IMR-90 (cell line): ENCODE measurements at regions not wholly inside any gene's neighbourhood (a gene's known extent, or its start where the extent isn't known, plus 50 kb on each side); places are given as distances from the start of the nearest gene placed in this dataset.

Experiments
- ATAC-seq: fragments of 200-7000 bp; cut with Tn5 transposase; 2 replicates; pipeline ENCODE4 v1.9.1; 2020; ENCODE audit warnings: low read depth, mild to moderate bottlenecking, moderate library complexity
- BruUV-seq: library from RNA; stranded (reverse); fragments of 400-500 nt; replicated peaks from 2 replicates; lab custom pipeline; 2021; lab: Mats Ljungman, UMichigan
- CTCF ChIA-PET: fragments of 300-600 bp; formaldehyde crosslinking; extraction: SDS; loops from one replicate; lab custom pipeline; 2021; ENCODE audit warnings: antibody characterized with exemption; lab: Yijun Ruan, JAX
- POLR2A ChIA-PET: fragments of 300-600 bp; sonication (Branson Sonifier 250); formaldehyde crosslinking; loops from one replicate; lab custom pipeline; 2022; ENCODE audit warnings: antibody characterized with exemption; ENCODE audit not compliant: unreplicated experiment; lab: Charles Lee
- DNase-seq: peaks from one replicate; pipeline ENCODE4 v3.0.0; 2013
- H2AFZ ChIP-seq: replicated peaks from 2 replicates; pipeline ENCODE3; 2013; ENCODE audit warnings: low read length, mild to moderate bottlenecking; ENCODE audit not compliant: poor library complexity
- H2AK5ac ChIP-seq: 2 replicates; pipeline ENCODE4 v1.6.1; 2013; ENCODE audit warnings: low read depth, low read length, inconsistent platforms
- H2AK9ac ChIP-seq: replicated peaks from 2 replicates; pipeline ENCODE3; 2013; ENCODE audit warnings: mild to moderate bottlenecking, low read depth, low read length, moderate library complexity; ENCODE audit not compliant: poor library complexity
- H2BK120ac ChIP-seq: 2 replicates; pipeline ENCODE4 v1.6.1; 2013; ENCODE audit warnings: low read depth, low read length, inconsistent platforms
- H2BK15ac ChIP-seq: 3 replicates; pipeline ENCODE4 v1.6.1; 2013; ENCODE audit warnings: low read depth, low read length, inconsistent platforms
- H2BK20ac ChIP-seq: 2 replicates; pipeline ENCODE4 v1.6.1; 2013; ENCODE audit warnings: low read depth, mild to moderate bottlenecking, inconsistent platforms, low read length, moderate library complexity
- H2BK5ac ChIP-seq: 2 replicates; pipeline ENCODE4 v1.6.1; 2013; ENCODE audit warnings: mild to moderate bottlenecking, low read depth, low read length, inconsistent platforms; ENCODE audit not compliant: poor library complexity, severe bottlenecking
- H3K14ac ChIP-seq: replicated peaks from 2 replicates; pipeline ENCODE4 v1.6.1; 2013; ENCODE audit warnings: low read depth, low read length, inconsistent platforms
- H3K18ac ChIP-seq: 2 replicates; pipeline ENCODE4 v1.6.1; 2013; ENCODE audit warnings: low read depth, low read length, control low read depth
- H3K23ac ChIP-seq: 2 replicates; pipeline ENCODE4 v1.6.1; 2013; ENCODE audit warnings: low read depth, low read length, inconsistent platforms
- H3K27ac ChIP-seq: 2 replicates; pipeline ENCODE4 v1.5.1; 2013; ENCODE audit warnings: mild to moderate bottlenecking, control low read depth, low read length; ENCODE audit not compliant: insufficient read depth
- H3K27me3 ChIP-seq: 2 replicates; pipeline ENCODE4 v1.6.1; 2013; ENCODE audit warnings: low read length; ENCODE audit not compliant: control insufficient read depth, insufficient read depth
- H3K36me3 ChIP-seq: 2 replicates; pipeline ENCODE4 v1.6.1; 2013; ENCODE audit warnings: low read length, mixed read lengths; ENCODE audit not compliant: control insufficient read depth, insufficient read depth
- H3K4ac ChIP-seq: 2 replicates; pipeline ENCODE4 v1.6.1; 2013; ENCODE audit warnings: low read depth, low read length, inconsistent platforms
- H3K4me1 ChIP-seq: 2 replicates; pipeline ENCODE4 v1.6.1; 2013; ENCODE audit warnings: low read length, mixed read lengths; ENCODE audit not compliant: control insufficient read depth, insufficient read depth
- H3K4me2 ChIP-seq: 2 replicates; pipeline ENCODE4 v1.6.1; 2013; ENCODE audit warnings: low read depth, mild to moderate bottlenecking, control low read depth, low read length, moderate library complexity
- H3K4me3 ChIP-seq: 2 replicates; pipeline ENCODE4 v1.5.1; 2013; ENCODE audit warnings: low read depth, mild to moderate bottlenecking, control low read depth, low read length, moderate library complexity; ENCODE audit not compliant: insufficient read depth
- H3K56ac ChIP-seq: 2 replicates; pipeline ENCODE4 v1.6.1; 2013; ENCODE audit warnings: low read length, inconsistent platforms; ENCODE audit not compliant: insufficient read depth; ENCODE audit errors: extremely low read depth
- H3K79me1 ChIP-seq, 2 experiments: 2 replicates each; pipeline ENCODE4 v1.6.1; 2013; ENCODE audit warnings: low read length in 2 of 2, inconsistent platforms in 1 of 2, low read depth in 1 of 2
- H3K9ac ChIP-seq: 2 replicates; pipeline ENCODE4 v1.6.1; 2013; ENCODE audit warnings: low read depth, low read length, control low read depth
- H3K9me1 ChIP-seq: 2 replicates; pipeline ENCODE4 v1.6.1; 2013; ENCODE audit warnings: low read length, inconsistent platforms; ENCODE audit not compliant: insufficient read depth
- H3K9me3 ChIP-seq: 2 replicates; pipeline ENCODE4 v1.6.1; 2013; ENCODE audit warnings: low read length; ENCODE audit not compliant: control insufficient read depth, insufficient read depth
- H4K20me1 ChIP-seq: 2 replicates; pipeline ENCODE4 v1.6.1; 2013; ENCODE audit warnings: low read length, inconsistent platforms; ENCODE audit not compliant: insufficient read depth
- H4K5ac ChIP-seq: 2 replicates; pipeline ENCODE4 v1.6.1; 2013; ENCODE audit warnings: mild to moderate bottlenecking, low read depth, low read length, control low read depth
- H4K8ac ChIP-seq, 2 experiments: 2 replicates each; pipeline ENCODE4 v1.6.1; 2013; ENCODE audit warnings: low read depth in 2 of 2, low read length in 2 of 2, control low read depth in 1 of 2, inconsistent platforms in 1 of 2
- H4K91ac ChIP-seq: 2 replicates; pipeline ENCODE4 v1.6.1; 2013; ENCODE audit warnings: low read depth, low read length, inconsistent platforms; ENCODE audit not compliant: insufficient read depth
- BHLHE40 ChIP-seq: fragments of 150-350 bp; IDR thresholded peaks from 2 replicates; pipeline ENCODE4 v1.6.1; 2016; ENCODE audit warnings: mild to moderate bottlenecking, low read depth, low read length
- CEBPB ChIP-seq: IDR thresholded peaks from 2 replicates; pipeline ENCODE4 v1.6.1; 2012; ENCODE audit warnings: low read depth, low read length, improper control_type of control experiment
- CHD1 ChIP-seq: IDR thresholded peaks from 2 replicates; pipeline ENCODE4 v1.6.1; 2012; ENCODE audit warnings: low read depth, low read length, improper control_type of control experiment
- CTCF ChIP-seq: conservative IDR thresholded peaks from 2 replicates; pipeline ENCODE4 v1.5.1; 2012; ENCODE audit warnings: mild to moderate bottlenecking, low read depth, low read length, improper control_type of control experiment
- FOS ChIP-seq: fragments of 150-350 bp; IDR thresholded peaks from 2 replicates; pipeline ENCODE4 v1.6.1; 2016; ENCODE audit warnings: low read depth, low read length
- MAFK ChIP-seq: IDR thresholded peaks from 2 replicates; pipeline ENCODE4 v1.6.1; 2012; ENCODE audit warnings: low read depth, low read length, improper control_type of control experiment
- MAZ ChIP-seq: IDR thresholded peaks from 2 replicates; pipeline ENCODE4 v1.6.1; 2012; ENCODE audit warnings: low read depth, mild to moderate bottlenecking, low read length, improper control_type of control experiment, moderate library complexity, borderline replicate concordance
- MXI1 ChIP-seq: IDR thresholded peaks from 2 replicates; pipeline ENCODE4 v1.6.1; 2012; ENCODE audit warnings: low read depth, mild to moderate bottlenecking, low read length, moderate library complexity, borderline replicate concordance
- NFE2L2 ChIP-seq: fragments of 150-350 bp; IDR thresholded peaks from 2 replicates; pipeline ENCODE4 v1.6.1; 2016; ENCODE audit warnings: low read depth, mild to moderate bottlenecking, low read length
- POLR2A ChIP-seq: IDR thresholded peaks from 2 replicates; pipeline ENCODE4 v1.6.1; 2012; ENCODE audit warnings: mild to moderate bottlenecking, low read depth, low read length
- RAD21 ChIP-seq: IDR thresholded peaks from 2 replicates; pipeline ENCODE4 v1.6.1; 2012; ENCODE audit warnings: low read length, improper control_type of control experiment
- RCOR1 ChIP-seq: IDR thresholded peaks from 2 replicates; pipeline ENCODE4 v1.6.1; 2012; ENCODE audit warnings: mild to moderate bottlenecking, low read length, improper control_type of control experiment; ENCODE audit not compliant: insufficient replicate concordance
- RFX5 ChIP-seq: IDR thresholded peaks from 2 replicates; pipeline ENCODE4 v1.8.0; 2012; ENCODE audit warnings: low read depth, mild to moderate bottlenecking, low read length, moderate library complexity
- whole genome bisulfite sequencing, 2 experiments: methylation state at CpG; one replicate each; pipeline versions ENCODE4 v1.1.5 to v1.1.7; 2013; ENCODE audit warnings: missing lambda C conversion rate in 2 of 2; ENCODE audit not compliant: insufficient read length in 1 of 2; ENCODE audit errors: extremely low coverage in 2 of 2; 5-methylcytosine and 5-hydroxymethylcytosine counted together
- dilution Hi-C: fragments of 300-500 bp; cut with HindIII; formaldehyde crosslinking; loops from one replicate; pipeline ENCODE4 v1.14.3; 2018; ENCODE audit warnings: low sequenced_read_pairs; ENCODE audit not compliant: unreplicated experiment
- in situ Hi-C: fragments of 300-500 bp; cut with MboI; formaldehyde crosslinking; loops from 3 replicates; pipeline ENCODE4 v1.14.3; 2019; ENCODE audit warnings: low sequenced_read_pairs, inconsistent platforms, mixed read lengths
- intact Hi-C: fragments of 100-400 bp; cut with micrococcal nuclease; formaldehyde crosslinking; loops from 2 replicates; pipeline ENCODE4 v1.10.0; 2022
- TF ChIP-seq, protein P1 (sequence below): fragments of 150-350 bp; IDR thresholded peaks from 2 replicates; pipeline ENCODE4 v1.6.1; 2016; ENCODE audit warnings: low read depth, mild to moderate bottlenecking, low read length, moderate library complexity, borderline replicate concordance

DNA sequence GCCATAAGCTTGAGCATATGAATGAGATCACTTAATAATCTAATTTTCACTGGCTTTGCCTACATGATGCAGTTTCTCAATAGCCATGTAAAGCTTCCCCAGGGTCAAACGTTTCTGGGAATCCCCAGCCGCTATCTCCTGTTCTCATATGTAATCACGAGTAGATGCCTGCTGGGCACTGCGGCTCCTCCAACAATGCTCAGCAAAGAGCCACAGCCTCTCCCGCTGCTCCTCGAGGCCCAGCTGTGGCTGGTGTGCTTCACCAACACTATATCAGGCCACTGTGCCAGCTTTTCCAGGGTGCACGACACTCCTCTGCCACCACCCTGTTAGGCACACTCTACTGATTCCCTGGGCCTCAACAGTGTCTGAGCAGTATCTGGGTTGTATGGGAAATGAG is 78.3 kb upstream of the RASGEF1B start:
- Histone ChIP-seq H3K4me2 (no peak overlapping the region), H3K36me3 (no peaks in the 10 kb centered on the region), H3K4ac (no peak overlapping the region), H3K9me3 (no peaks in the 10 kb centered on the region), H3K14ac (no peak overlapping the region), H4K5ac (no peak overlapping the region), H4K8ac (no peak overlapping the region), H3K27me3 (peaks cover 1% of the 10 kb centered on the region; the same call in 1 of the 2 replicates), H3K9ac (no peak overlapping the region), H4K20me1 (no peaks in the 10 kb centered on the region), H3K23ac (no peak overlapping the region), H3K27ac (no peak overlapping the region), H2BK15ac (no peak overlapping the region), H2BK20ac (no peak overlapping the region), H2BK120ac (no peak overlapping the region), H3K4me3 (no peak overlapping the region), H2AK5ac (no peak overlapping the region), H2BK5ac (no peak overlapping the region), H3K9me1 (no peaks in the 10 kb centered on the region), H4K91ac (no peak overlapping the region), H3K4me1 (no peaks in the 10 kb centered on the region), H3K18ac (no peak overlapping the region), H2AFZ (no peak overlapping the region), H3K56ac (no peak overlapping the region), H3K79me1 (no peaks in the 10 kb centered on the region), H2AK9ac (no peak overlapping the region)
- ATAC-seq: no peak
- 50% methylated on average over 2 of the region's 7 CpGs; no CpG with 5 or more reads in 1 of the 2 experiments for WGBS, 2 experiments
- intact Hi-C loops (no loop called here), dilution Hi-C loops (no loop called here), in situ Hi-C loops (no loop called here)
- ChIA-PET CTCF (no interaction called here), POLR2A (no interaction called here)
- no peak for DNase-seq
- TF ChIP-seq NFE2L2: no peak
- TF ChIP-seq CTCF: no peak
- TF ChIP-seq MXI1: no peak
- TF ChIP-seq MAFK: no peak
- TF ChIP-seq, protein P1, sequence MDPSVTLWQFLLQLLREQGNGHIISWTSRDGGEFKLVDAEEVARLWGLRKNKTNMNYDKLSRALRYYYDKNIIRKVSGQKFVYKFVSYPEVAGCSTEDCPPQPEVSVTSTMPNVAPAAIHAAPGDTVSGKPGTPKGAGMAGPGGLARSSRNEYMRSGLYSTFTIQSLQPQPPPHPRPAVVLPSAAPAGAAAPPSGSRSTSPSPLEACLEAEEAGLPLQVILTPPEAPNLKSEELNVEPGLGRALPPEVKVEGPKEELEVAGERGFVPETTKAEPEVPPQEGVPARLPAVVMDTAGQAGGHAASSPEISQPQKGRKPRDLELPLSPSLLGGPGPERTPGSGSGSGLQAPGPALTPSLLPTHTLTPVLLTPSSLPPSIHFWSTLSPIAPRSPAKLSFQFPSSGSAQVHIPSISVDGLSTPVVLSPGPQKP: no peak
- TF ChIP-seq CEBPB: no peak
- TF ChIP-seq RCOR1: no peak
- no peak for TF ChIP-seq FOS
- no peak for TF ChIP-seq BHLHE40
- no peak for TF ChIP-seq CHD1
- TF ChIP-seq RAD21: no peak
- no peak for TF ChIP-seq RFX5
- TF ChIP-seq POLR2A: no peak
- no peak for TF ChIP-seq MAZ
- BruUV-seq: no TSS peak
